Skeletal muscle cell (primary cell): ENCODE measurements at regions not wholly inside any gene's neighbourhood (a gene's known extent, or its start where the extent isn't known, plus 50 kb on each side); places are given as distances from the start of the nearest gene placed in this dataset.

Experiments
- DNase-seq: peaks from one replicate; pipeline ENCODE4 v3.0.0-alpha.2; 2010; ENCODE audit warnings: low read depth
- H3K4me3 ChIP-seq: 2 replicates; pipeline ENCODE4 v1.5.1; 2011; ENCODE audit warnings: low read depth, mild to moderate bottlenecking, control low read depth, low read length, moderate library complexity

DNA sequence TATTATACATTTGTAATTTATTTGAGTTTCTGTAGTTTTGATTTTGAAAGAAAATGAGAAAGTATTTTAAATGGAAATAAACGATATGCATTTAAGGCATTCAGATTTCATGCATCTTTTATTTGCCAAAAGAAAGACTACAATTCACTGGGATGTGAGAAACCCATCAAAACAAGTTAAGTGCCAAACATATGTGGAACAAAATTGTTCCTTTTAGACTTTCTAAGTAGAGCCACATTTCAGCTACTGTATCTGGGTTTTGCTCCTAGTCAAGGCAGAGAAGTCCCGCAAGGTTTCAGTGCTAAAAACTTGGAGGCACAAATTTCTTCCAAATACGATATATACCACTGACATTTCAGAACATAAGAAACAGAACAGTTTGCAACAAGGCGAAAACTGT is 1191.9 kb downstream of the SLITRK5 start:
- H3K4me3 ChIP-seq: no peak overlapping the region
- DNase-seq: no peak

DNA sequence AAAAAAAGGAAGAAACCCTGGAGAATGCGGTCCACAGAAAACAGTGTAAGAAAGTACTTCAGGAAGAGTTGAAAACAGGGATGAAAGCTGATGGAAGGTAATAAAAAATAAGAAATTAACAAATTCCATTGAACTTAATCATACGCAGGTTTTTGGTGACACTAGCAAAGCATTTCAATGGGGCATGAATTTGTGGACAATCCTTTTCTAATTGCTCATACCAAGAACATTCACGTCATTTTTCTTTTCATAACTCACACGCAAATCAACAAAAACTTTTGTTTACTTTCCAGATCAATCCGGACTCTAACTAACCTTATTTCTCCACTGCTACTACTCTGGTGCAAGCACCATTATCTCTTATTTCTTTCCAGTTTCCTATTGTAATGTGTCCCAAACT is 1195.0 kb downstream of the SLITRK5 start:
- no peak for DNase-seq
- H3K4me3 ChIP-seq: no peak overlapping the region

DNA sequence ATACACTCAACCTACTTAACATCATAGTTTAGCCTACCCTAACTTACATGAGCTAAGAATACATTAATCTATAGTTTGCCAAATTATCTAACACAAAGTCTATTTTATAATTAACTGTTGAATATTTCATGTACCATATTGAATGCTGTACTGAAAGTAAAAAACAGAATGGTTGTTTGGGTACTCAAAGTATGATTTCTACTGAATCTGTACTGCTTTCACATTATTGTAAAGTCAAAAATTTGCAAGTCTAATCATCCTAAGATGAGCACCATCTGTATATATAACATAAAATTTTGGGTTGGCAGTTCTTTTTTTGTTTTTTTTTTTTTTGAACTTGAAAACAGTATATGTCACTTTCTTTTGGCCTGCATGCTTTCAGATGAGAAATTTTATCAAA is 1212.6 kb downstream of the SLITRK5 start:
- no peak for DNase-seq
- no peak overlapping the region for H3K4me3 ChIP-seq

DNA sequence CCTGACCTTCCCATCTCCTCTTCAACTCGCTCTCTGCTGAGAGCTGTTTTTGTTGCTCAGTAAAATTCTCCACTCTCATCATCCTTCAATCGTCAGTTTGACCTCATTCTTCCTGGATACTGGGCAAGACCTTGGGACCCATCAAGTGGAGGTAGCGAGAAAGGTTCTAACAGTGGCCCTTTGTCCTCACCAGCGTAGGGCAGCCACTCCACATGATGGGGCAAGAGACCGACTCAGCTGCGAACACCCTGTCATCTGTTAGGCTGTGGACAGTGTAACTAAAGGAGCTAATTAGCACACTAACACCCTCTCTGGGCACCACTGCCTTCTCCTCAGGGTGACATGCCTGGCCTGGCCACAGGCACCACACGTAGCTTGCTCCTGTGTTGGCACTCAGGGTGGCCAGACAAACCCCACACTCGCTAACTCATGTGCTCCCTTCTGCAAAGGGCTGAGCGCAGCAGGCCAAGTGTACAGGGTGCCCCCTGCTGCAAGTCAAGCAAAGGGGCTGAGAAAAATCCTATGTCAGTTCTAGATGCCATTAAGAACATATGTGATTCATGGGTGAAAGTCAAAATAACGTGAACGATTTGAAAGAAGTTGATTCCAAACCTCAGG is 1216.0 kb downstream of the SLITRK5 start:
- H3K4me3 ChIP-seq: no peak overlapping the region

DNA sequence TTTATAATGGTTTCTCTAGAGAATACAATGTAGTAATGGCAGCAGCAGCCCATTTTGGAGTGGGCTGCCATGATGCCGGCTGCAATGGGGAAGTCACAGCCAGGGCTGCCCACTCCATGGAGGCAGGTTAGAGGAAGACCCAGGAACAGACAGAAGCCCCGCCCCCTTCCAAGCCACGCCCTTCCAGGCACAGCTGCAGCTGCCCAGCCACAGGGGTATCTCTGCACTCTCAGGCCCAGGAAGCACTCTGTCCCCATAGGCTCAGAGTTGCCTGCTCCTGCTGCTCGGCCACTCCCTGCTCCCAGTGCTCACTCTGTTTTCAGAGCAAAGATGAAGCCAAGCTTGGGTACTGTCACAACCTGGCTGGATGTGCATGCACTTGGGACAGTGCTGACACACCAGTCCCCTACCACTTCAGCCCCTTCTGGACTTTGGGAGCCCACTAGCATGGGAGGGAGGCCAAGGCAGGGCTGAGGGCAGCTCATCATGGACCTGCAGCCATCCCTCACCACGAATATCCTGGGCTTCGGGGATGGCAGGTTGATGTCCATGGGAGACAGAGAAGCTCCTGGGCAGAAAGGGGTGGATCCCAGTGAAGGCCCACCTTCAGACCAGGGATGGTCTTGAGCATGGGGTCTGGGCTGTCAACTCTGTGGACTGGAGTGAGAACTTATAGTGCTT is 1224.2 kb downstream of the SLITRK5 start:
- no peak for DNase-seq
- H3K4me3 ChIP-seq: no peak overlapping the region

More for the DNA sequence above, 1216.0 kb downstream of the SLITRK5 start:
- DNase-seq: no peak

DNA sequence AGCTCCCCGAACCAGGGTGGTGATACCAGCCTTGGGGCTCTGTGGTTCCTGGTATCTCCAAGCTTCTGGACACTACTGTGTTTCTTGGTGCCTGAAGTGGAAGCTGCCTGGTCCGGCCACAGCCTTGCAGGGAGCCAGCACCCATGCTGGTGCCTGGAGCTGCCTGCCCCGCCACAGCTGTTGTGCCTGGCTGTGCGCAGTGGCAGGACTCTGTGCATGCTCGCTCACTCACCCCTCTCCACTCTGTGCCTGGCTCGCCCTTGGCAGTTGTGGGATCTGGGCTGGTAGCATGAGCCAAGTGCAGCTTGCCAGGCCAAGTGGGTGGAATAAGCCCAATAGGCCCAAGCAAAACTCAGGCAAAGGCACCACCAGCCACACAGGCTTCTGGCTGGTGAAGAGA is 1225.3 kb downstream of the SLITRK5 start:
- H3K4me3 ChIP-seq: no peak overlapping the region
- DNase-seq: no peak

DNA sequence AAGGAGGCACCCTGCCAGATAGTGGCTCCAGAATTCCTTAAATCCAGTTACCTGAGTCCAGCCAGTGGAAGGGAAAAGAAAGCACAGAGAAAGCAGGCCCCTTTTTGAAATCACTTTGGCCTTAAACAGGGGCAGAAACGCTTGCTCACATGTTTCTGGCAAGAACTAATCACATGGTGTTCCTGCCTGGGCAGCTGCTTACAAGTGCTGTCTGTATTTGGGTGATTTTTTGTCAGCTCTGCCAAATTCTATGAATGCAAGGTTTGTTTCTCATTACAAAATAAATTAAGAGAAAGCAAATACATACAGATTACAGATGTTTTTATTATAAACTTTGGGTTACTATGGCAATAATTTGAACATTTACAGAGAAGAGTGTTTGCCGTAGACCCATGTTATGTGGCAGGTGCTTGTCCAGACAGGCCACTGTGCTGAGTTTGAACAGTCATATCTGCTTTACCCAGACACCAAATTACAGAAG is 1237.8 kb downstream of the SLITRK5 start:
- DNase-seq: no peak
- H3K4me3 ChIP-seq: no peak overlapping the region

DNA sequence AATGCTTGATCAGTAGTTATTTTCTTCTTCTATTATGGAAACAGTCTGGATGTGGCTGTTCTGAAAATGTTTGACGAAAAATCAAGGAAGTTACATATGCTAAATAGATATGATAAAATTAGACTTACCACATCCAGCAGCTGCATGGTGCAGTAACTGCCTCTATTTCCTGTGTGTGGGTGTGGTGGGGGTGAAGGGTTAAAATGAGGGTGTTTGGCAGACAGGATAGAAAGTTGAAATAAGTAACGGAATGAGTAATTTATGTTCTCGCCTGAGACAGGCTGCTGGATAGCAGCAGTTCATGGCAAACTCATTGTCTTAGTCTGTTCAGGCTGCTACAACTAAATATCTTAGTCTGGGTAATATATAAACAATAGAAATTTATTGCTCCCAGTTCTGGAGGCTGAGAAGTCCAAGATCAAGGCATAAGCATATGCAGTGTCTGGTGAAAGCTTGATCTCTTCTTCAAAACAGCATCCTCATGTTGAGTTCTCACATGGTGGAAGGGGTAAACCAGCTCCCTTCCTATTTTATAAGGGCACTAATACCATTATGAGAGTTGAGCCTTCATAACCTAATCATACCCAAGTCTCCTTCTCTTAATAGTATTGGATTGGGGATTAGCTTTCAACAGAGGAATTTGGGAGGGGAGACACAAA is 1248.9 kb downstream of the SLITRK5 start:
- H3K4me3 ChIP-seq: no peak overlapping the region

DNA sequence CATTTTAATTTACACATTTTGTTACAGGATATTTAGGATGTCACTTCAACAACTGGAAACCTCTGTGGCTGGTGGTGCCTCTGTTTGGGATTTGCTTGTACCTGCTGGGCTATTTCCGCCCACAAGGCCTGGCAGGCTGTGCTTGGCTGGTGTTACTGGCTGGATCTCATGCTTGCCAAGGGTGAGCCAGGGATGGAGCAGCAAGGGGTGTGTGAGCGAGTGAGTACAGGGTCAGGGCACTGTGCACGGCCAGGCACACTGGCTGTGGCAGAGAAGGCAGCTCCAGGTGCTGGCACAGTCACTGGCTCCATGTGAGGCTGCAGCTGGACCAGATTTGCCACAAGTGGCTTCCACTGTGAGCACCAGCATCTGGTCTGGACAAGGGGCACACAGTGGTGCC is 1254.8 kb downstream of the SLITRK5 start:
- H3K4me3 ChIP-seq: no peak overlapping the region
- no peak for DNase-seq

More for the DNA sequence above, 1248.9 kb downstream of the SLITRK5 start:
- DNase-seq: no peak

DNA sequence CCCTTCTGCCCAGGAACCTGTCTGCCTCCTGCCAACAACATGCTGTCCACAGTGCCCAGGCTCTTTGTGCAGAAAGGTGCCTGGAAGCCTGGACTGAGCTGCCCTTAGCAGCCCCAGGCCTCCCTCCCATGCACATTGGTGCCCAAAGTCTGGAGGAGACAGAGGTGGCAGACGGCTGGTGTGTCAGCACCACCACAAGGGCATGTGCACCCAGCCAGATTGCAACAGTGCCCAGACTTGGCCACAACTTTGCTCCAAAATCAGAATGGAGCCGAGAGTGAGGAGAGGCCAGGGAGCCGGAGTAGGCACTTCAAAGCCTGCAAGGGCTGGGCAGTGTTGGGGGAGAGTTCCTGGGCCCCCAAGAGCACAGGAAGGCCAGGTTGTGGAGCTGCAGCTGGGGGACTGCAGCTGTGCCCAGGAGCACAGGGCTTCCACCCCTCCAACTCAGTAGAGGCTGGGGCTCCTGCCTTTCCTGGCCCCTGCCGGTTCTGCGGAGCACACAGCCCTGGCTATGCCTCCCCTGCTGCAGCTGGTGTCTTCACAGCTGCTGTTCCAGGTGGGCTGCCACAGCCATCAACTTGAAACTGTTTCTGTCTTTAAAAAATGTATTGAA is 1255.8 kb downstream of the SLITRK5 start:
- no peak overlapping the region for H3K4me3 ChIP-seq
- DNase-seq: no peak

DNA sequence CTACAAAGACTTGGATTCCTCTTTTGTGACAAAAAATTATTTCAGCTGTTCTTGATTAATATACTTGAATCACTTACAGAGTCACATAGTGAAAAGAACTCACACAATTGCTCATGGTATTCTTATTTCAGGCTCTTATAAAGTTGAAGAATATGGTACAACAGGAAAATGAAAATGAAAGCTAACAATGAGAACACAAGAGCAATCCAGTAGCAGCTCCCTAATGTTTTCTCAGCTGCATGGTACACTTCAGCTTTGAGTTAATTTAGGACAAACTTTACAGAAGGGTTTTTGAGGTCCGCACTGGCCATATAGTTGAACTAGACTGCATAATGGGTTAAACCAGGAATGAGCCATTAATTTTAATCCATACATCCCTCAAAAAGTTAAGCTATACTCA is 1261.8 kb downstream of the SLITRK5 start:
- H3K4me3 ChIP-seq: no peak overlapping the region
- no peak for DNase-seq

DNA sequence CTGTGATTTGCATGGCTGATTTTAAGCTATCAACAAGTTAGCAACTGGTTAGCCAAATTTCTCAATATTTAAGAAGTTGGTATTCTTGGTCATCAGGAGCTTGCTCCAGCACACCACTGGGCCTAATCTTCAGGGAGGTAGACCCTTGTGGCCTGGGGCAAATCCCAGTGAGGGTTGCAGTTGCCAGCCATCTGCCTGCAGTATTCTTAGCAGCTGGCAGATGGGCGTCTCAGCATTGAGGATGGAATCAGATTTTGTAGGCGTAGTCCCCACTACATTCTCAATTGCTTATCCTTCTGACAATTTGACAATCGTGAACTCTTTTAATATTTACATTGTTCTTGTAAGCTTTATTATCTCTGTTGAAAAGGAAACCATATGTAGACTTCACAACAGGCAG is 1266.2 kb downstream of the SLITRK5 start:
- H3K4me3 ChIP-seq: no peak overlapping the region
- DNase-seq: no peak

DNA sequence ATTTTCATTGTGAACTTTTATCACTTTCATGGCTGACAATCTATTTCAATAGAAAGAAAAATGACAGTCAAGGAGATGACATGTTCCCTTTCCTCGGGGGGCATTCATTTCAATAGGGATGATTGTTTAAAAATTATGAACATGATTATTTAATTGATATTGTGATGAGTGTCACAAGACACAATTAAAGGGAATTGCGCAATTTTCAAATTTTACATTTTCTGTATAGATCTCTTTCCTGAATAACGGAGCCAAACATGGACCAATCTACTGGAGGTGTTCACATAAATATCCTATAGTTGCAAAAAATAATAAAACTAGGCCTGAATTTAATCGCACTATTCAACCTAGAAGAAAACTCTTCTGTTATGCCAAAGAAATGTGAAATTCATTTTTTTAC is 1274.6 kb downstream of the SLITRK5 start:
- no peak overlapping the region for H3K4me3 ChIP-seq
- no peak for DNase-seq

DNA sequence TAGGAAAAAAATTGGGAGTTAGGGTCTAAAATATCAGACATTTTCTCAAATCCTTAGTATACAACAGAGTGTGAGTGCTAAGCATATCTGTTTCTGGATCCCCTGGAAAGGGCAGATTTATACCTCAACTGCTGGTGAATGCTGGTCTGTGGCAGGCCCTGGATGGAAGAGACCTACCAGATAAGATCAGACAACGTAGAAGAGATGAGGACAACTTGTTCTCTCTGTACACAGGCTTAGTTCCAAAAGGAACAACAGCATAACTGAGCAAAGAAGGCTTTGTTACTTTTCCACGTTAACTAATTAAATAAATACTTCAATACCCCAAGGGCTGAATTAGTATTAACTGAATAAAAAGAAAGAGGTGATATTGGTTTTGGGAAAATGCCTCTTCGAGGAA is 1277.3 kb downstream of the SLITRK5 start:
- no peak overlapping the region for H3K4me3 ChIP-seq
- no peak for DNase-seq

DNA sequence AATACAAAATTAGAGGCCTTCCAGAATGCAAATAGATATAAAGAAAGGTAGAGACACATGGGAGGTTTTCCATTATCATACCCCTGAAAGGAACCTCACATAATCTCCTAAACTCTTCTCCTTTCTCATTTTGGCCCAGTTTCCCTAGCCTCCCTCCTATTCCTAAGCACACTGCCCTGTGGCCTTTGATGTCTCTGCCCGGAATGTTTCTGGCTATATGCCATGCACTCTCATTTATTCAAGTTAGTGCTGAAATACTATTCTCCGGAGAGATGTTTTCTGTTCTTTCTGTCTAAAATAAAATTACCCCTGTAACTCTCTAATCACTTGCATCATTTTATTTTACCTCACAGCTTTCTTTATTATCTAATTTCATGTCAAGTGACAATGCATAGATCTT is 1287.7 kb downstream of the SLITRK5 start:
- peak; percentile 51 for DNase-seq
- H3K4me3 ChIP-seq: no peak overlapping the region

DNA sequence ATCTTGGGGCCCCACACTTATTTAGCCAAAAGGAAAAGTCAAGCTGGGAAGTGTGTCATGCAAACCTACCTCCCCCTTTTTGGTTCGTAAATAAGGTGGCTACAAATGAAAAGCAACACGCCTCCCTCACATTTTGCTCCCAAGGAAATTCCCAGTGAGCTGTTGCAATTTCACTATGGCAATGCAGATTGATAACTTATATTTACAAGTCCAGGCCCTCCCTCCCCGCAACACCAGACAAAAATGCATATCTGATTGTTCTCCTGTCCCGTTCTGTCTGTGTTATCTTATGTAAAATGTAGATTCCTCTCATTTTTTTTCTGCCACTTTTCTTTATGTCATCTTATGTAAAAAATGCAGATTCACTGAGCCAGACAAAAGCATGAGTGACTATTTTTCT is 1305.3 kb downstream of the SLITRK5 start:
- DNase-seq: no peak
- no peak overlapping the region for H3K4me3 ChIP-seq

DNA sequence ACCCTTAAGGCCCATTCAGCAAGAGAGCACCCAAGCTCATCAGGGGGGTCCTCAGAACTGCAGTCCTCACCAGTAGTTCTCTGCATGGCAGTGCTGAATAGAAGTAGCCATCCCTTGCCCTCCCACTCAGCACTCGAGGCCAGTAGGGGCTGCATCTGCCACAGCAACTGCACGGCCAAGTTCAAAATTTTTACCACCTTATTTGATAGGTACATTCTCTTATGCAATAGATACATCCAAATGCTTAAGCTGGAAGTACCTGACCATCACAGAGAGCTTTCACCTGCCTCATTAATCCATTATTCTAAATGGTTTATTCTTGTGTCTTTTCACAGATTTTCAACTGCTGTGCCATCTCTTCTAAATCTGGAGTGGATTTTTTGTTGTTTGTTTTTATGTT is 1307.4 kb downstream of the SLITRK5 start:
- no peak for DNase-seq
- no peak overlapping the region for H3K4me3 ChIP-seq

DNA sequence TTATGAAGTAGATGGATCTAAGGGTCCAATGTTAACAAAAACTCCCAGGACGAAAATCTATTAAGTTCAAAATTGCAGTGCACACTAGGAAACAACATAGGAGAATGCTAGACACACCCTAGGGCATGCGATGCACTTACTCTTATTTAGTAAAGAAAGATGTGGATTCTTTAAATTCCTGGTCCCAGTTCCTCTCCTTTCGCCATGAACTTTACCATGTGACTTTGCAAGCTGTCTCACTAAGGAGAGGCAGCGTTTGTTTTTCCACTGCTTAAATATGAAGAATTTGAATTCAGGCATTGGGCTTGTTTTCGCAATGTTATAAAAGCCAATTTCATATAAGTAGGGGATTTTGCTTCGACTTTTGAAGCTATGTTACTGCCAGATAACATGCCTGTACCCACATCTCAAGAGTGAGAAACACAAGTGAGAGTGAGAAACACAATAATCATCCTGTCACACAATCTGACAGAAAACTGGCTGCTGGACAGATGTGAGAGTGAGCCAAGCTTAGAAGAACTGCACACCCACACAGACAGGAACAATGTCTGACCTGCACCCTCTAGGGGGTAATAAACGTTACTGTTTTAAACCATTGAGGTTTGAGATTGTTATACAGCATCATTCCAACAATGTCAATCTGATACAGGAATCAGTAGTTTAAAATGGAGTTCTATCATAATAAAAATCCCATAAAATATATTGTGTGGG is 1308.4 kb downstream of the SLITRK5 start:
- DNase-seq: peak; percentile 75
- H3K4me3 ChIP-seq: no peak overlapping the region

DNA sequence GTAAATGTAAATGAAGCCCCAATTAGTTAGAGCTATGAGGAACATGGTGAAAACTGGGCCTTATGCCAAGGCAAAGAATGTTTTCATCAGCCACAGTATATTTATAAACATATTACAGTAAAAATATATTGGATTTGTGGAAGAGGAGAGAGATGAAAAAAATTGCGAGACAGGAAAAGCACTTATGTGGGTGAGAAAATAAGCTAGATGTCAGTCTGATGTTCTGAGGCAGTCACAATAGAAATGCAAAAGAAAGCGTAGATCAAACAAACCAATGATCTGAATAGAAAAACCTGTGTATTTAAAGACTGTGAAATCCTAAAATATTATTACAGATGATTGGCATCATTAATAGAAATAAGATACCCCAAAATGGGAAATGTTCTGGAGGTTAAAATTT is 1332.5 kb downstream of the SLITRK5 start:
- no peak overlapping the region for H3K4me3 ChIP-seq
- no peak for DNase-seq

DNA sequence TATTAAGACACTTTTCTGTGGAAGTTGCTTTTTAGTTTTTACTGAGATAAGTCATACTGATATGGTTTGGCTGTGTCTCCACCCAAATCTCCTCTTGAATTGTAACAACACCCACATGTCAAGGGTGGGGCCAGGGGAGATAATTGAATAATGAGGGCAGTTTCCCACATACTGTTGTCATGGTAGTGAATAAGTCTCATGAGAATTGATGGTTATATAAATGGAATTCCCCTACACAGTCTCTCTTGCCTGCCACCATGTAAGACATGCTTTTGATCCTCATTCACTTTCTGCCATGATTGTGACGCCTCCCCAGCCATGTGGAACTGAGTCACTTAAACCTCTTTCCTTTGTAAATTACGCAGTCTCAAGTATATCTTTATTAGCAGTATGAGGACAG is 1340.4 kb downstream of the SLITRK5 start:
- H3K4me3 ChIP-seq: no peak overlapping the region

More for the DNA sequence above, 1340.4 kb downstream of the SLITRK5 start:
- no peak for DNase-seq
